SK-N-SH treated with all-trans-retinoic acid at 6 μM for 48 hours (cell line): ENCODE measurements at regions not wholly inside any gene's neighbourhood (a gene's known extent, or its start where the extent isn't known, plus 50 kb on each side); places are given as distances from the start of the nearest gene placed in this dataset.

Experiments used
- ATAC-seq: fragments of 200-7000 bp; cut with Tn5 transposase; 3 replicates; pipeline ENCODE4 v1.9.1; 2020; ENCODE audit warnings: mild to moderate bottlenecking, moderate library complexity
- ARNTL ChIP-seq: fragments of 450-650 bp; formaldehyde crosslinking; IDR thresholded peaks from 2 replicates; pipeline ENCODE4 v1.5.0; 2020; ENCODE audit warnings: low read depth, mild to moderate bottlenecking, moderate library complexity, borderline replicate concordance
- CREB5 ChIP-seq: fragments of 250-450 bp; sonication (Bioruptor Pico); IDR thresholded peaks from 2 replicates; pipeline ENCODE4 v1.5.1; 2020; ENCODE audit warnings: low read depth, mild to moderate bottlenecking, moderate library complexity
- CSDC2 ChIP-seq: fragments of 250-450 bp; sonication (Bioruptor Pico); IDR thresholded peaks from 2 replicates; pipeline ENCODE4 v1.5.0; 2020; ENCODE audit warnings: mild to moderate bottlenecking, moderate library complexity
- ESRRG ChIP-seq: fragments of 250-450 bp; sonication (Bioruptor Pico); IDR thresholded peaks from 2 replicates; pipeline ENCODE4 v1.6.1; 2021; ENCODE audit warnings: mild to moderate bottlenecking
- GLIS3 ChIP-seq: fragments of 250-450 bp; sonication (Bioruptor Pico); IDR thresholded peaks from 2 replicates; pipeline ENCODE4 v1.5.0; 2020; ENCODE audit warnings: mild to moderate bottlenecking, moderate library complexity
- ISL1 ChIP-seq: fragments of 250-450 bp; sonication (Bioruptor Pico); IDR thresholded peaks from 2 replicates; pipeline ENCODE4 v2.1.2; 2022; ENCODE audit warnings: mild to moderate bottlenecking, moderate library complexity
- OSR1 ChIP-seq: fragments of 250-450 bp; sonication (Bioruptor Pico); IDR thresholded peaks from 2 replicates; pipeline ENCODE4 v1.8.0; 2022; ENCODE audit warnings: moderate library complexity, mild to moderate bottlenecking, inconsistent platforms
- PATZ1 ChIP-seq: fragments of 250-450 bp; sonication (Bioruptor Pico); IDR thresholded peaks from 2 replicates; pipeline ENCODE4 v1.8.0; 2020; ENCODE audit warnings: mild to moderate bottlenecking, moderate library complexity, borderline replicate concordance
- POU6F1 ChIP-seq: fragments of 250-450 bp; sonication (Bioruptor Pico); IDR thresholded peaks from 2 replicates; pipeline ENCODE4 v1.8.0; 2021; ENCODE audit warnings: low read depth, mild to moderate bottlenecking, moderate library complexity, borderline replicate concordance
- PPARA ChIP-seq: fragments of 250-450 bp; sonication (Bioruptor Pico); IDR thresholded peaks from 2 replicates; pipeline ENCODE4 v1.5.0; 2020; ENCODE audit warnings: mild to moderate bottlenecking, borderline replicate concordance
- RARB ChIP-seq: fragments of 250-450 bp; sonication (Bioruptor Pico); IDR thresholded peaks from 2 replicates; pipeline ENCODE4 v1.8.0; 2021; ENCODE audit warnings: mild to moderate bottlenecking, moderate library complexity
- SNAI2 ChIP-seq: fragments of 250-450 bp; sonication (Bioruptor Pico); IDR thresholded peaks from 2 replicates; pipeline ENCODE4 v1.5.0; 2020; ENCODE audit warnings: mild to moderate bottlenecking, moderate library complexity
- TCF4 ChIP-seq: fragments of 250-450 bp; sonication (Bioruptor Pico); IDR thresholded peaks from 2 replicates; pipeline ENCODE4 v1.8.0; 2021; ENCODE audit warnings: mild to moderate bottlenecking, moderate library complexity, borderline replicate concordance
- TOX ChIP-seq: fragments of 250-450 bp; sonication (Bioruptor Pico); IDR thresholded peaks from 2 replicates; pipeline ENCODE4 v1.8.0; 2021; ENCODE audit warnings: mild to moderate bottlenecking, moderate library complexity, borderline replicate concordance
- TSHZ2 ChIP-seq: fragments of 250-450 bp; sonication (Bioruptor Pico); IDR thresholded peaks from 2 replicates; pipeline ENCODE4 v1.5.0; 2020; ENCODE audit warnings: mild to moderate bottlenecking, moderate library complexity
- ZC3H10 ChIP-seq: fragments of 250-450 bp; sonication (Bioruptor Pico); IDR thresholded peaks from 2 replicates; pipeline ENCODE4 v1.5.1; 2021; ENCODE audit warnings: mild to moderate bottlenecking, moderate library complexity
- ZFP3 ChIP-seq: fragments of 250-450 bp; sonication (Bioruptor Pico); IDR thresholded peaks from 2 replicates; pipeline ENCODE4 v1.5.0; 2020; ENCODE audit warnings: mild to moderate bottlenecking, moderate library complexity
- ZFP30 ChIP-seq: fragments of 450-650 bp; formaldehyde crosslinking; IDR thresholded peaks from 2 replicates; pipeline ENCODE4 v1.5.0; 2022; ENCODE audit warnings: mild to moderate bottlenecking, moderate library complexity
- ZNF565 ChIP-seq: fragments of 450-650 bp; formaldehyde crosslinking; conservative IDR thresholded peaks from 2 replicates; pipeline ENCODE4 v1.5.0; 2020; ENCODE audit warnings: low read depth, mild to moderate bottlenecking, moderate library complexity
- ZNF70 ChIP-seq: fragments of 450-650 bp; formaldehyde crosslinking; IDR thresholded peaks from 2 replicates; pipeline ENCODE4 v1.5.0; 2020; ENCODE audit warnings: mild to moderate bottlenecking, moderate library complexity
- ZNF8 ChIP-seq: fragments of 450-650 bp; formaldehyde crosslinking; IDR thresholded peaks from 2 replicates; pipeline ENCODE4 v1.5.0; 2020; ENCODE audit warnings: mild to moderate bottlenecking, moderate library complexity

- TF ChIP-seq SNAI2 = no peak
- TF ChIP-seq RARB (CRISPR knock-in tag) = no peak
- no peak for TF ChIP-seq CREB5
- no peak for TF ChIP-seq PATZ1
- no peak for TF ChIP-seq ISL1 (CRISPR knock-in tag)
- TF ChIP-seq TOX = no peak
- no peak for TF ChIP-seq PPARA (CRISPR knock-in tag)
- no peak for TF ChIP-seq POU6F1
- TF ChIP-seq ESRRG (CRISPR knock-in tag) = no peak
- no peak for ATAC-seq
These were observed 861.9 kb upstream of the ARPP21 start for GRCh38 chr3:34777386-34777785.

GRCh38 chr3:34779092-34779491, 860.2 kb upstream of the ARPP21 start:
- TF ChIP-seq TCF4 (CRISPR knock-in tag) (no peak), ZC3H10 (CRISPR knock-in tag) (no peak), PPARA (CRISPR knock-in tag) (no peak), ZNF8 (CRISPR knock-in tag) (no peak), OSR1 (CRISPR knock-in tag) (no peak)
- TF ChIP-seq, all 23 proteins: peak for 0
- no peak for ATAC-seq

- TF ChIP-seq ZNF565 (CRISPR knock-in tag) = no peak
- TF ChIP-seq ISL1 (CRISPR knock-in tag) = no peak
- no peak for TF ChIP-seq POU6F1
- no peak for TF ChIP-seq GLIS3 (CRISPR knock-in tag)
- no peak for TF ChIP-seq CSDC2 (CRISPR knock-in tag)
- no peak for TF ChIP-seq ZNF70
- no peak for TF ChIP-seq ZFP3
- TF ChIP-seq TOX = no peak
- TF ChIP-seq PPARA (CRISPR knock-in tag) = no peak
- TF ChIP-seq TCF4 (CRISPR knock-in tag) = no peak
- no peak for TF ChIP-seq RARB (CRISPR knock-in tag)
- no peak for TF ChIP-seq ZFP30 (CRISPR knock-in tag)
- TF ChIP-seq SNAI2 = no peak
- TF ChIP-seq ZNF8 (CRISPR knock-in tag) = no peak
- no peak for TF ChIP-seq ESRRG (CRISPR knock-in tag)
- no peak for TF ChIP-seq ARNTL
- TF ChIP-seq, all 23 proteins: peak for 0
- no peak for ATAC-seq
These were observed 859.0 kb upstream of the ARPP21 start for GRCh38 chr3:34780294-34780693.

- no peak for TF ChIP-seq PPARA (CRISPR knock-in tag)
- TF ChIP-seq TCF4 (CRISPR knock-in tag) = no peak
These were observed 858.4 kb upstream of the ARPP21 start for GRCh38 chr3:34780973-34781372.

GRCh38 chr3:34782871-34783270, 856.5 kb upstream of the ARPP21 start:
- no peak for ATAC-seq
- TF ChIP-seq ZFP3 (no peak), TSHZ2 (CRISPR knock-in tag) (no peak), ESRRG (CRISPR knock-in tag) (no peak), PATZ1 (no peak), ZFP30 (CRISPR knock-in tag) (no peak), ARNTL (no peak), ZNF8 (CRISPR knock-in tag) (no peak), POU6F1 (no peak), ISL1 (CRISPR knock-in tag) (no peak)

More at GRCh38 chr3:34780973-34781372, 858.4 kb upstream of the ARPP21 start:
- ATAC-seq = no peak
